Tongue (tissue), 1 donor: ENCODE measurements at regions not wholly inside any gene's neighbourhood (a gene's known extent, or its start where the extent isn't known, plus 50 kb on each side); places are given as distances from the start of the nearest gene placed in this dataset.
"Not testable (repeated sequence)": the region's sequence is repeated elsewhere in the genome, so short reads cannot be mapped to it uniquely, and the experiment has no call there.

Experiments used
- DNase-seq: peaks from one replicate; pipeline ENCODE4 v3.0.0-alpha.2; 2015

GRCh38 chr3:176867681-176868663 lies 329.3 kb downstream of the TBL1XR1 start:
- DNase-seq: peak; percentile 74

GRCh38 chr3:176861137-176861536 lies 336.1 kb downstream of the TBL1XR1 start:
- DNase-seq: no peak

- DNase-seq: no peak
Measured at GRCh38 chr3:176856721-176857120, 340.6 kb downstream of the TBL1XR1 start.

GRCh38 chr3:176855901-176856486 lies 341.3 kb downstream of the TBL1XR1 start:
- DNase-seq: no peak

- DNase-seq: no peak
Measured at GRCh38 chr3:176855213-176855612, 342.1 kb downstream of the TBL1XR1 start.

- no peak for DNase-seq
Measured at GRCh38 chr3:176850498-176850897, 346.8 kb downstream of the TBL1XR1 start.

GRCh38 chr3:176848431-176849214 lies 348.7 kb downstream of the TBL1XR1 start:
- DNase-seq: no peak

- no peak for DNase-seq
Measured at GRCh38 chr3:176842914-176843313, 354.4 kb downstream of the TBL1XR1 start.

GRCh38 chr3:176840641-176841286 lies 356.5 kb downstream of the TBL1XR1 start:
- DNase-seq: peak; percentile 83

GRCh38 chr3:176839901-176840300 lies 357.4 kb downstream of the TBL1XR1 start:
- no peak for DNase-seq

GRCh38 chr3:176839466-176839865 lies 357.8 kb downstream of the TBL1XR1 start:
- no peak for DNase-seq

GRCh38 chr3:176827244-176827643 lies 370.0 kb downstream of the TBL1XR1 start:
- DNase-seq: not testable (repeated sequence)

GRCh38 chr3:176824811-176825210 lies 372.5 kb downstream of the TBL1XR1 start:
- DNase-seq: no peak

GRCh38 chr3:176820764-176821163 lies 376.5 kb downstream of the TBL1XR1 start:
- DNase-seq: no peak

- DNase-seq: no peak
Measured at GRCh38 chr3:176816937-176817336, 380.3 kb downstream of the TBL1XR1 start.

GRCh38 chr3:176814285-176814684 lies 383.0 kb downstream of the TBL1XR1 start:
- DNase-seq: peak; percentile 82

GRCh38 chr3:176807938-176808337 lies 389.3 kb downstream of the TBL1XR1 start:
- no peak for DNase-seq

- no peak for DNase-seq
Measured at GRCh38 chr3:176799675-176800074, 397.6 kb downstream of the TBL1XR1 start.

GRCh38 chr3:176798680-176799079 lies 398.6 kb downstream of the TBL1XR1 start:
- DNase-seq: no peak

- DNase-seq: no peak
Measured at GRCh38 chr3:176796371-176796770, 400.9 kb downstream of the TBL1XR1 start.

- DNase-seq: no peak
Measured at GRCh38 chr3:176795891-176796290, 401.4 kb downstream of the TBL1XR1 start.

GRCh38 chr3:176794406-176794805 lies 402.9 kb downstream of the TBL1XR1 start:
- DNase-seq: no peak
